Caco-2 (cell line): ENCODE measurements at regions not wholly inside any gene's neighbourhood (a gene's known extent, or its start where the extent isn't known, plus 50 kb on each side); places are given as distances from the start of the nearest gene placed in this dataset.

Experiments used
- BruUV-seq: library from RNA; stranded (reverse); fragments of 400-500 nt; replicated peaks from 2 replicates; lab custom pipeline; 2021; lab: Mats Ljungman, UMichigan
- CTCF ChIA-PET: fragments of 300-600 bp; sonication (Branson Sonifier 250); formaldehyde crosslinking; loops from one replicate; lab custom pipeline; 2022; ENCODE audit warnings: antibody characterized with exemption; lab: Charles Lee
- POLR2A ChIA-PET: fragments of 300-600 bp; sonication (Branson Sonifier 250); formaldehyde crosslinking; loops from one replicate; lab custom pipeline; 2022; ENCODE audit warnings: antibody characterized with exemption; lab: Charles Lee
- DNase-seq, 2 experiments: peaks; one replicate each; pipeline versions ENCODE4 v3.0.0 to v3.0.0-alpha.2; 2020 to 2022
- H3K27me3 ChIP-seq: replicated peaks from 2 replicates; pipeline ENCODE4 v1.6.0; 2011; ENCODE audit warnings: low read length; ENCODE audit not compliant: control insufficient read depth, insufficient read depth
- H3K36me3 ChIP-seq: 2 replicates; pipeline ENCODE4 v1.5.1; 2011; ENCODE audit warnings: low read length; ENCODE audit not compliant: control insufficient read depth, insufficient read depth
- H3K4me1 ChIP-seq: fragments of 250-450 bp; sonication (Bioruptor Pico); 2 replicates; pipeline ENCODE4 v1.5.1; 2020; ENCODE audit warnings: mild to moderate bottlenecking
- H3K4me3 ChIP-seq: 2 replicates; pipeline ENCODE4 v1.5.1; 2011; ENCODE audit warnings: low read depth, mild to moderate bottlenecking, control low read depth, low read length
- H3K9me3 ChIP-seq: fragments of 250-450 bp; sonication (Bioruptor Pico); 2 replicates; pipeline ENCODE4 v1.5.1; 2020; ENCODE audit warnings: mild to moderate bottlenecking, moderate library complexity
- H3K27ac Mint-ChIP-seq: one replicate; pipeline ENCODE4 v1.8.0; 2022; ENCODE audit warnings: mixed read lengths; ENCODE audit not compliant: unreplicated experiment
- H3K27me3 Mint-ChIP-seq: one replicate; pipeline ENCODE4 v1.8.0; 2022; ENCODE audit warnings: mixed read lengths; ENCODE audit not compliant: insufficient read depth, unreplicated experiment
- H3K36me3 Mint-ChIP-seq: one replicate; pipeline ENCODE4 v1.8.0; 2022; ENCODE audit warnings: mild to moderate bottlenecking, mixed read lengths; ENCODE audit not compliant: insufficient read depth, unreplicated experiment
- H3K4me1 Mint-ChIP-seq: one replicate; pipeline ENCODE4 v1.8.0; 2022; ENCODE audit warnings: low read depth, mixed read lengths; ENCODE audit not compliant: unreplicated experiment
- H3K4me3 Mint-ChIP-seq: one replicate; pipeline ENCODE4 v1.8.0; 2022; ENCODE audit warnings: mild to moderate bottlenecking, moderate library complexity, mixed read lengths; ENCODE audit not compliant: unreplicated experiment
- H3K9me3 Mint-ChIP-seq: one replicate; pipeline ENCODE4 v1.8.0; 2022; ENCODE audit warnings: mixed read lengths; ENCODE audit not compliant: unreplicated experiment
- CTCF ChIP-seq, 2 experiments: fragments of 200-600 bp in 1 of 2; IDR thresholded peaks; 1 replicate in 1 of 2; 2 replicates in 1 of 2; pipeline versions ENCODE4 v1.5.1 to v1.8.0; 2011 to 2022; ENCODE audit warnings: antibody characterized with exemption in 1 of 2, control low read depth in 1 of 2, inconsistent platforms in 1 of 2, low read depth in 1 of 2, low read length in 1 of 2, mild to moderate bottlenecking in 1 of 2, moderate library complexity in 1 of 2; ENCODE audit not compliant: insufficient read depth in 1 of 2, severe bottlenecking in 1 of 2, unreplicated experiment in 1 of 2
- intact Hi-C: fragments of 100-400 bp; cut with micrococcal nuclease; formaldehyde crosslinking; loops from one replicate; pipeline ENCODE4 v1.10.0; 2022; ENCODE audit not compliant: unreplicated experiment

- peaks cover 5% of the 10 kb centered on the region; the same call in 1 of the 2 replicates for H3K9me3 ChIP-seq
- no peak overlapping the region for H3K4me3 ChIP-seq
- no peaks in the 10 kb centered on the region for H3K27me3 ChIP-seq
- H3K36me3 ChIP-seq = no peaks in the 10 kb centered on the region
- CTCF ChIA-PET = no interaction called here
- intact Hi-C loops = no loop called here
- POLR2A ChIA-PET = no interaction called here
- Mint-ChIP-seq H3K27me3 (peaks cover 9% of the 10 kb centered on the region), H3K4me1 (peaks cover 3% of the 10 kb centered on the region), H3K9me3 (peaks cover 9% of the 10 kb centered on the region), H3K27ac (no peak overlapping the region), H3K36me3 (no peaks in the 10 kb centered on the region), H3K4me3 (no peak overlapping the region)
- no TSS peak for BruUV-seq
- no peak for DNase-seq
- no peak for TF ChIP-seq CTCF (IDR thresholded peaks at IDR 0.05; ENCODE audit: insufficient read depth in 1 of 2, low read depth in 1 of 2, low read length in 1 of 2, severe bottlenecking in 1 of 2, unreplicated experiment in 1 of 2)
- H3K4me1 ChIP-seq = peaks cover 3% of the 10 kb centered on the region
Measured at GRCh38 chr10:27388761-27389399, 115.2 kb upstream of the RAB18 start.

GRCh38 chr10:27383595-27384542 is 120.2 kb upstream of the RAB18 start:
- Mint-ChIP-seq H3K27ac (no peak overlapping the region), H3K36me3 (no peaks in the 10 kb centered on the region), H3K27me3 (peaks cover 7% of the 10 kb centered on the region), H3K4me3 (no peak overlapping the region), H3K9me3 (peaks cover 13% of the 10 kb centered on the region), H3K4me1 (peaks cover 9% of the 10 kb centered on the region)
- Histone ChIP-seq H3K4me1 (peaks cover 8% of the 10 kb centered on the region), H3K9me3 (no peaks in the 10 kb centered on the region), H3K36me3 (no peaks in the 10 kb centered on the region), H3K27me3 (no peaks in the 10 kb centered on the region), H3K4me3 (no peak overlapping the region)
- ChIA-PET CTCF (no interaction called here), POLR2A (no interaction called here)
- TF ChIP-seq CTCF (IDR thresholded peaks at IDR 0.05; ENCODE audit: insufficient read depth in 1 of 2, low read depth in 1 of 2, low read length in 1 of 2, severe bottlenecking in 1 of 2, unreplicated experiment in 1 of 2) = no peak
- no TSS peak for BruUV-seq
- DNase-seq = no peak
- intact Hi-C loops = no loop called here

GRCh38 chr10:27382176-27382575 is 121.9 kb upstream of the RAB18 start:
- CTCF ChIA-PET = no interaction called here
- no TSS peak for BruUV-seq
- Histone ChIP-seq H3K4me1 (peaks cover 8% of the 10 kb centered on the region), H3K4me3 (no peak overlapping the region), H3K27me3 (no peaks in the 10 kb centered on the region), H3K9me3 (no peaks in the 10 kb centered on the region), H3K36me3 (no peaks in the 10 kb centered on the region)
- no peaks in the 10 kb centered on the region for H3K36me3 Mint-ChIP-seq
- POLR2A ChIA-PET = no interaction called here
- H3K4me3 Mint-ChIP-seq = no peak overlapping the region
- peaks cover 9% of the 10 kb centered on the region for H3K4me1 Mint-ChIP-seq
- no peaks in the 10 kb centered on the region for H3K27me3 Mint-ChIP-seq
- intact Hi-C loops = no loop called here
- no peak for TF ChIP-seq CTCF (IDR thresholded peaks at IDR 0.05; ENCODE audit: insufficient read depth in 1 of 2, low read depth in 1 of 2, low read length in 1 of 2, severe bottlenecking in 1 of 2, unreplicated experiment in 1 of 2)
- peaks cover 13% of the 10 kb centered on the region for H3K9me3 Mint-ChIP-seq
- no peak for DNase-seq
- H3K27ac Mint-ChIP-seq = no peak overlapping the region
